Liver (tissue), 8 donors: ENCODE measurements at regions not wholly inside any gene's neighbourhood (a gene's known extent, or its start where the extent isn't known, plus 50 kb on each side); places are given as distances from the start of the nearest gene placed in this dataset.

ENCODE experiments used
- DNase-seq: peaks from one replicate; pipeline ENCODE4 v3.0.0-alpha.2; 2017; ENCODE audit warnings: low spot score
- H3K27ac ChIP-seq, 2 donors: one replicate each; pipeline ENCODE4 v1.7.0; 2013; ENCODE audit warnings: inconsistent platforms in 2 of 2, low read length in 2 of 2, control low read depth in 1 of 2, low read depth in 1 of 2, mild to moderate bottlenecking in 1 of 2
- H3K27me3 ChIP-seq, 4 donors: one replicate each; pipeline versions ENCODE4 v1.6.1 to v1.7.0; 2013; ENCODE audit warnings: low read length in 3 of 4, inconsistent platforms in 1 of 4, mild to moderate bottlenecking in 1 of 4, moderate library complexity in 1 of 4; ENCODE audit not compliant: control insufficient read depth in 4 of 4, insufficient read depth in 4 of 4
- H3K36me3 ChIP-seq, 4 donors: one replicate each; pipeline versions ENCODE4 v1.6.1 to v1.7.0; 2013; ENCODE audit warnings: low read length in 3 of 4, mild to moderate bottlenecking in 3 of 4, low read depth in 1 of 4, moderate library complexity in 1 of 4; ENCODE audit not compliant: control insufficient read depth in 4 of 4, insufficient read depth in 3 of 4
- H3K4me1 ChIP-seq, 4 donors: one replicate each; pipeline versions ENCODE4 v1.6.1 to v1.7.0; 2013; ENCODE audit warnings: low read length in 3 of 4, mild to moderate bottlenecking in 3 of 4, moderate library complexity in 1 of 4; ENCODE audit not compliant: control insufficient read depth in 4 of 4, insufficient read depth in 4 of 4
- H3K4me3 ChIP-seq, 3 donors: one replicate each; pipeline versions ENCODE4 v1.6.1 to v1.7.0; 2013; ENCODE audit warnings: low read length in 3 of 3, control low read depth in 1 of 3, low read depth in 1 of 3, mild to moderate bottlenecking in 1 of 3
- H3K9ac ChIP-seq, 2 donors: one replicate each; pipeline ENCODE4 v1.7.0; 2013; ENCODE audit warnings: low read length in 2 of 2, mild to moderate bottlenecking in 2 of 2, moderate library complexity in 2 of 2, control low read depth in 1 of 2, low read depth in 1 of 2
- H3K9me3 ChIP-seq, 4 donors: one replicate each; pipeline versions ENCODE4 v1.6.1 to v1.7.0; 2013; ENCODE audit warnings: low read length in 3 of 4; ENCODE audit not compliant: control insufficient read depth in 4 of 4
- CTCF ChIP-seq: fragments of 150-350 bp; IDR thresholded peaks from 2 replicates; pipeline ENCODE4 v1.5.1; 2017; ENCODE audit warnings: improper control_type of control experiment, low read depth, low read length; ENCODE audit not compliant: missing input control
- EGR1 ChIP-seq, 2 donors: IDR thresholded peaks; 2 replicates each; pipeline ENCODE4 v1.6.1; 2016 to 2018; ENCODE audit warnings: antibody characterized with exemption in 2 of 2, low read depth in 2 of 2
- FOXA2 ChIP-seq: IDR thresholded peaks from 2 replicates; pipeline ENCODE4 v1.6.1; 2016; ENCODE audit warnings: antibody characterized with exemption
- GABPA ChIP-seq, 2 donors: IDR thresholded peaks in 1 of 2; conservative IDR thresholded peaks in 1 of 2; 2 replicates each; pipeline ENCODE4 v1.6.1; 2016; ENCODE audit warnings: antibody characterized with exemption in 2 of 2, mild to moderate bottlenecking in 1 of 2, moderate library complexity in 1 of 2
- HNF4A ChIP-seq, 2 donors: conservative IDR thresholded peaks; 2 replicates each; pipeline ENCODE4 v1.6.1; 2016; ENCODE audit warnings: antibody characterized with exemption in 2 of 2, mild to moderate bottlenecking in 2 of 2
- JUND ChIP-seq, 2 donors: IDR thresholded peaks; 2 replicates each; pipeline ENCODE4 v1.6.1; 2016; ENCODE audit warnings: antibody characterized with exemption in 2 of 2
- NR2F2 ChIP-seq: IDR thresholded peaks from 2 replicates; pipeline ENCODE4 v1.6.1; 2016; ENCODE audit warnings: antibody characterized with exemption
- RAD21 ChIP-seq, 2 donors: IDR thresholded peaks; 2 replicates each; pipeline ENCODE4 v1.6.1; 2016; ENCODE audit warnings: antibody characterized with exemption in 2 of 2, mild to moderate bottlenecking in 2 of 2
- REST ChIP-seq: IDR thresholded peaks from 2 replicates; pipeline ENCODE4 v1.6.1; 2016; ENCODE audit warnings: antibody characterized with exemption, mild to moderate bottlenecking
- RXRA ChIP-seq, 2 donors: IDR thresholded peaks; 2 replicates each; pipeline ENCODE4 v1.6.1; 2017 to 2018; ENCODE audit warnings: antibody characterized with exemption in 2 of 2, mild to moderate bottlenecking in 1 of 2
- YY1 ChIP-seq: IDR thresholded peaks from 2 replicates; pipeline ENCODE4 v1.6.1; 2016; ENCODE audit warnings: antibody characterized with exemption, mild to moderate bottlenecking
- WGBS: extraction: QIAGEN DNeasy Blood & Tissue Kit; methylation state at CpG from one replicate; pipeline ENCODE4 v1.1.7; 2013; 5-methylcytosine and 5-hydroxymethylcytosine counted together
- TF ChIP-seq, protein P1 (sequence below): IDR thresholded peaks from 2 replicates; pipeline ENCODE4 v1.6.1; 2016; ENCODE audit warnings: antibody characterized with exemption
- TF ChIP-seq, protein P2 (sequence below): IDR thresholded peaks from 2 replicates; pipeline ENCODE4 v1.6.1; 2016; ENCODE audit warnings: antibody characterized with exemption
- donor health status: healthy.
- donor health status: healthy.
- donor health status: healthy.
- donor health status: healthy.
- donor health status: healthy.

- no peak for TF ChIP-seq REST
- no peak for TF ChIP-seq NR2F2
- TF ChIP-seq JUND (IDR thresholded peaks at IDR 0.05): no peak
- TF ChIP-seq, protein P1, sequence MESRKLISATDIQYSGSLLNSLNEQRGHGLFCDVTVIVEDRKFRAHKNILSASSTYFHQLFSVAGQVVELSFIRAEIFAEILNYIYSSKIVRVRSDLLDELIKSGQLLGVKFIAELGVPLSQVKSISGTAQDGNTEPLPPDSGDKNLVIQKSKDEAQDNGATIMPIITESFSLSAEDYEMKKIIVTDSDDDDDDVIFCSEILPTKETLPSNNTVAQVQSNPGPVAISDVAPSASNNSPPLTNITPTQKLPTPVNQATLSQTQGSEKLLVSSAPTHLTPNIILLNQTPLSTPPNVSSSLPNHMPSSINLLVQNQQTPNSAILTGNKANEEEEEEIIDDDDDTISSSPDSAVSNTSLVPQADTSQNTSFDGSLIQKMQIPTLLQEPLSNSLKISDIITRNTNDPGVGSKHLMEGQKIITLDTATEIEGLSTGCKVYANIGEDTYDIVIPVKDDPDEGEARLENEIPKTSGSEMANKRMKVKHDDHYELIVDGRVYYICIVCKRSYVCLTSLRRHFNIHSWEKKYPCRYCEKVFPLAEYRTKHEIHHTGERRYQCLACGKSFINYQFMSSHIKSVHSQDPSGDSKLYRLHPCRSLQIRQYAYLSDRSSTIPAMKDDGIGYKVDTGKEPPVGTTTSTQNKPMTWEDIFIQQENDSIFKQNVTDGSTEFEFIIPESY: no peak
Observed at GRCh38 chr15:83340087-83340486, 55.6 kb upstream of the BNC1 start (continued).

DNA sequence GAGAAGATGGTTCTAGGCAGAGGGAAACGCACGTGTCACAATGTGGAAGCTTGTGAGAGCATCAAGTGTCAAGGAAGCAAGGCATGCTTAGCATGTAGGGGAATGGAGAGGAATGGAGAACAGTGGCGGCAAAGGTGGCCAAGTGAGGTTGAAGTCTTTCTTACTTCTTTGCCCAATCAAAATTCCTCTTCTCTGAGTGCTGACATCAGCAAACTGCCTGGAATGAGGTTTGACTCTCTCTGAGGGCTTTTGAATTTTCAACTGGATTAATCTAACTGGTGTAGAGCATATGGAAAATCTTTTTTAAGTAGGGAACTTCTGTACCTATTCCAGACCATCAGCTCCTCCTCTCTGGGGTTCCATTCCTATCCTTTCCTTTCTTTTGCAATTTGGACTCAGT lies 61.9 kb upstream of the BNC1 start:
- Histone ChIP-seq H3K9ac (no peak overlapping the region), H3K36me3 (no peaks in the 10 kb centered on the region), H3K27ac (no peak overlapping the region), H3K4me3 (no peak overlapping the region), H3K4me1 (no peaks in the 10 kb centered on the region), H3K9me3 (no peaks in the 10 kb centered on the region), H3K27me3 (no peaks in the 10 kb centered on the region)
- 73% methylated on average over 3 of the region's 3 CpGs for WGBS
- DNase-seq: no peak
- TF ChIP-seq EGR1 (IDR thresholded peaks at IDR 0.05; ENCODE audit: low read depth in 2 of 2) (no peak), YY1 (no peak), CTCF (no peak), GABPA (IDR thresholded peaks at IDR 0.05 in 1 of 2, conservative IDR thresholded peaks at IDR 0.05 in 1 of 2) (no peak), RXRA (IDR thresholded peaks at IDR 0.05) (no peak), HNF4A (conservative IDR thresholded peaks at IDR 0.05) (no peak), RAD21 (IDR thresholded peaks at IDR 0.05) (no peak), JUND (IDR thresholded peaks at IDR 0.05) (no peak), FOXA2 (no peak)
- TF ChIP-seq, protein P2, sequence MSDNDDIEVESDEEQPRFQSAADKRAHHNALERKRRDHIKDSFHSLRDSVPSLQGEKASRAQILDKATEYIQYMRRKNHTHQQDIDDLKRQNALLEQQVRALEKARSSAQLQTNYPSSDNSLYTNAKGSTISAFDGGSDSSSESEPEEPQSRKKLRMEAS: no peak

GRCh38 chr15:83352119-83352518 lies 67.7 kb upstream of the BNC1 start:
- DNase-seq: no peak
- TF ChIP-seq CTCF (no peak), EGR1 (IDR thresholded peaks at IDR 0.05; ENCODE audit: low read depth in 2 of 2) (no peak), HNF4A (conservative IDR thresholded peaks at IDR 0.05) (no peak), JUND (IDR thresholded peaks at IDR 0.05) (no peak)
- H3K9ac ChIP-seq: no peak overlapping the region
- WGBS: 63% methylated on average over 1 of the region's 1 CpG
- no peak overlapping the region for H3K27ac ChIP-seq
- H3K4me3 ChIP-seq: no peak overlapping the region
- H3K36me3 ChIP-seq: no peaks in the 10 kb centered on the region
- H3K9me3 ChIP-seq: no peaks in the 10 kb centered on the region
- H3K4me1 ChIP-seq: no peaks in the 10 kb centered on the region
- peaks cover 0 to 6% (median 0%) of the 10 kb centered on the region in 4 donors for H3K27me3 ChIP-seq
